ENCODE measurements at regions not wholly inside any gene's neighbourhood (a gene's known extent, or its start where the extent isn't known, plus 50 kb on each side); places are given as distances from the start of the nearest gene placed in this dataset.

GRCh38 chr9:115930472-115930871 is 223.1 kb upstream of the PAPPA start:
- TF ChIP-seq CTCF (IDR thresholded peaks at IDR 0.05; ENCODE audit: borderline replicate concordance, extremely low read depth, low read length, poor library complexity, severe bottlenecking) (no peak), EZH2 (IDR thresholded peaks at IDR 0.05; ENCODE audit: borderline replicate concordance, low read depth, low read length, severe bottlenecking) (no peak)

All from DND-41 (cell line).